ENCODE measurements at regions not wholly inside any gene's neighbourhood (a gene's known extent, or its start where the extent isn't known, plus 50 kb on each side); places are given as distances from the start of the nearest gene placed in this dataset.

DNA sequence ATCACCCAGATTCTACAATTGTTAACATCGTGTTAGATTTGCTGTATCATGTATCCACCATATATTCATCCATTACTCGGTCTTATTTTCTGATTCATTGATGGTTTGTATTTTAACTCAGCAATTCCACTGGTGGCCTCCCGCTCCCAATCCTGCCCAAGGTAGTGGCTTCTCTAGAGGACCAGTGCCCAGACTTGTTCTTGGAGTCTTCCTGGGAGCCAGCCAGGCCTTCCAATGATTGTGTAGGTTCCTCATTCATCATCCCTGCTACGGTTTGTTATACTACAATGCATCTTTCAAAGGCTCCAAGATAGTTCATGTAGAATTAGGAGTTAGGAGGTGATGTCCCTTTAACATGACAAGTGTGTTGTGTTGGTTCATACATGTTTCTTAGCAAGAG, 451.1 kb downstream of the SETD4 start:
- no peaks in the 10 kb centered on the region for H3K79me2 ChIP-seq (ENCODE audit: insufficient read depth, low read length)
- H2AFZ ChIP-seq (ENCODE audit: low read length) = no peak overlapping the region
- no peak overlapping the region for H3K4me3 ChIP-seq (ENCODE audit: low read length, poor library complexity, severe bottlenecking)
- H3K27me3 ChIP-seq (ENCODE audit: insufficient read depth, low read length, poor library complexity, severe bottlenecking) = peaks cover 8% of the 10 kb centered on the region
- H3K4me1 ChIP-seq (ENCODE audit: insufficient read depth, low read length, poor library complexity, severe bottlenecking) = no peaks in the 10 kb centered on the region
- no peak overlapping the region for H3K9ac ChIP-seq (ENCODE audit: low read depth, low read length, poor library complexity, severe bottlenecking)
- H3K4me2 ChIP-seq (ENCODE audit: low read depth, low read length, poor library complexity, severe bottlenecking) = no peak overlapping the region
- H3K9me3 ChIP-seq (ENCODE audit: insufficient read depth, low read depth, low read length) = no peaks in the 10 kb centered on the region
- H4K20me1 ChIP-seq (ENCODE audit: insufficient read depth, low read length, poor library complexity, severe bottlenecking) = no peaks in the 10 kb centered on the region
- TF ChIP-seq EZH2phosphoT487 (IDR thresholded peaks at IDR 0.05; ENCODE audit: borderline replicate concordance) = no peak
- TF ChIP-seq CTCF (conservative IDR thresholded peaks at IDR 0.05; ENCODE audit: low read length) = no peak
- H3F3A ChIP-seq (ENCODE audit: low read depth) = no peaks in the 10 kb centered on the region
- H3K36me3 ChIP-seq (ENCODE audit: insufficient read depth, low read length) = no peaks in the 10 kb centered on the region
- H3K9me2 ChIP-seq (replicated peaks; ENCODE audit: low read depth, low read length) = no peaks in the 10 kb centered on the region

- Histone ChIP-seq H3K9ac (ENCODE audit: low read depth, low read length, poor library complexity, severe bottlenecking) (no peak overlapping the region), H3F3A (ENCODE audit: low read depth) (no peaks in the 10 kb centered on the region), H3K9me3 (ENCODE audit: insufficient read depth, low read depth, low read length) (no peaks in the 10 kb centered on the region), H3K4me1 (ENCODE audit: insufficient read depth, low read length, poor library complexity, severe bottlenecking) (no peaks in the 10 kb centered on the region), H3K27me3 (ENCODE audit: insufficient read depth, low read length, poor library complexity, severe bottlenecking) (peaks cover 8% of the 10 kb centered on the region), H3K79me2 (ENCODE audit: insufficient read depth, low read length) (no peaks in the 10 kb centered on the region), H4K20me1 (ENCODE audit: insufficient read depth, low read length, poor library complexity, severe bottlenecking) (no peaks in the 10 kb centered on the region), H3K9me2 (replicated peaks; ENCODE audit: low read depth, low read length) (no peaks in the 10 kb centered on the region), H2AFZ (ENCODE audit: low read length) (no peak overlapping the region), H3K4me3 (ENCODE audit: low read length, poor library complexity, severe bottlenecking) (no peak overlapping the region), H3K4me2 (ENCODE audit: low read depth, low read length, poor library complexity, severe bottlenecking) (no peak overlapping the region), H3K36me3 (ENCODE audit: insufficient read depth, low read length) (no peaks in the 10 kb centered on the region)
- TF ChIP-seq EZH2phosphoT487 (IDR thresholded peaks at IDR 0.05; ENCODE audit: borderline replicate concordance) (no peak), CTCF (conservative IDR thresholded peaks at IDR 0.05; ENCODE audit: low read length) (no peak)
These were observed 452.9 kb downstream of the SETD4 start for GRCh38 chr21:35607406-35607805.

DNA sequence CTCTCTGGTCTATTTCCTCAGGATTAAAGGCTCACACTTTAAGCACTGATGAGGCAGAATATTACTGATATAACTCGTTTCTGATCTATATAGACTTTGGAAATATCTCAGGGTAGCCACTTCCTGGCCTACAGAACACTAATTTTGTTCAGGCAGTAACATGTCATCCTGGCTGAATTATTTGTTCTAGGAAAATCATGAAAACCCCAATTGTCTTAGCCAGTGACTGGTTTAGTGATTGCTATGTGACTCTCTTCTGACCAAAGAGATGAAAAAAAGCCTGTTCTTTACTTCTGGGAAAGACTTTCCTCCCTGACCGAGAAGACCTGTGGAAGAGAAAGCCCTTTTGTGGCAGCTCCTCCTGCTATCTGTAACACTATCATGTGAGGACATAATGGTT, 453.7 kb downstream of the SETD4 start:
- Histone ChIP-seq H3K36me3 (ENCODE audit: insufficient read depth, low read length) (no peaks in the 10 kb centered on the region), H3K4me1 (ENCODE audit: insufficient read depth, low read length, poor library complexity, severe bottlenecking) (no peaks in the 10 kb centered on the region), H3K9me2 (replicated peaks; ENCODE audit: low read depth, low read length) (no peaks in the 10 kb centered on the region), H3F3A (ENCODE audit: low read depth) (no peaks in the 10 kb centered on the region), H4K20me1 (ENCODE audit: insufficient read depth, low read length, poor library complexity, severe bottlenecking) (no peaks in the 10 kb centered on the region), H3K27me3 (ENCODE audit: insufficient read depth, low read length, poor library complexity, severe bottlenecking) (peaks cover 8% of the 10 kb centered on the region), H3K9ac (ENCODE audit: low read depth, low read length, poor library complexity, severe bottlenecking) (no peak overlapping the region), H3K79me2 (ENCODE audit: insufficient read depth, low read length) (no peaks in the 10 kb centered on the region), H2AFZ (ENCODE audit: low read length) (no peak overlapping the region), H3K4me2 (ENCODE audit: low read depth, low read length, poor library complexity, severe bottlenecking) (no peak overlapping the region), H3K9me3 (ENCODE audit: insufficient read depth, low read depth, low read length) (no peaks in the 10 kb centered on the region), H3K4me3 (ENCODE audit: low read length, poor library complexity, severe bottlenecking) (no peak overlapping the region)
- TF ChIP-seq EZH2phosphoT487 (IDR thresholded peaks at IDR 0.05; ENCODE audit: borderline replicate concordance) (no peak), CTCF (conservative IDR thresholded peaks at IDR 0.05; ENCODE audit: low read length) (no peak)
